Neural progenitor cell (in vitro differentiated cells): ENCODE measurements at regions not wholly inside any gene's neighbourhood (a gene's known extent, or its start where the extent isn't known, plus 50 kb on each side); places are given as distances from the start of the nearest gene placed in this dataset.

Experiments
- CTCF ChIP-seq: fragments of 200-600 bp; sonication (generic); IDR thresholded peaks from 2 replicates; pipeline ENCODE4 v1.5.1; 2017; ENCODE audit warnings: antibody characterized with exemption, mild to moderate bottlenecking
- EZH2phosphoT487 ChIP-seq: fragments of 200-600 bp; sonication (generic); IDR thresholded peaks from 2 replicates; pipeline ENCODE4 v1.6.1; 2017; ENCODE audit warnings: antibody characterized with exemption

DNA sequence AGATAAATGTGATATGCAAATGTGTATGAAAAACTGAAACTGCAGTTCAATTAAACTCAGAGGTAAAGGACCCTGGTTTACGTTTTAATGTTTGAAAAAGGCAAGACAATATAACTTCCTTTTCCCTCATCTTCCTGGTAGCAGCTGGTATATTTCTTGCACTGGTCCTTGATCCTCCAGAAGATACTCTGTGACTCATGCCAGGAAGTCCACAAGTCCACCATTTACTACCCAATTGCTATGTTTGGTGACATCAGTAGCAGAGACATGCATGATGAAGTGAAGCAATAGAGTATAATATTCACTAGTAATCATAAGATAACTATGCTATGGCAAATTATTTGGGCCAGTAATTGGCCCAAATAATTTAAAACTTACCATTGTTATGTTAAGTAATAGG lies 774.5 kb upstream of the NEGR1 start:
- TF ChIP-seq CTCF (no peak), EZH2phosphoT487 (no peak)
